Endothelial cell of umbilical vein (primary cell): ENCODE measurements at regions not wholly inside any gene's neighbourhood (a gene's known extent, or its start where the extent isn't known, plus 50 kb on each side); places are given as distances from the start of the nearest gene placed in this dataset.

Experiments used
- BruUV-seq: library from RNA; stranded (reverse); fragments of 400-500 nt; replicated peaks from 2 replicates; lab custom pipeline; 2021; lab: Mats Ljungman, UMichigan
- CTCF ChIA-PET: fragments of 300-600, 350-600 bp; sonication (Branson Sonifier 250); formaldehyde crosslinking; loops from one replicate; lab custom pipeline; 2021; ENCODE audit warnings: antibody characterized with exemption, inconsistent platforms; lab: Charles Lee
- POLR2A ChIA-PET: fragments of 300-600, 350-600 bp; sonication (Branson Sonifier 250); formaldehyde crosslinking; loops from one replicate; lab custom pipeline; 2021; ENCODE audit warnings: antibody characterized with exemption, inconsistent platforms; lab: Charles Lee
- DNase-seq: peaks from one replicate; pipeline ENCODE4 v3.0.0-alpha.2; 2011; ENCODE audit warnings: low read depth, low spot score
- FAIRE-seq: peaks from 2 replicates; lab custom pipeline; 2011; peaks lifted over from hg19 to GRCh38; lab: Jason Lieb, UNC
- H2AFZ ChIP-seq: 2 replicates; pipeline ENCODE4 v1.6.0; 2012; ENCODE audit warnings: low read depth, low read length, control low read depth, inconsistent platforms
- H3K27ac ChIP-seq: 2 replicates; pipeline ENCODE4 v1.5.1; 2011; ENCODE audit warnings: low read depth, mild to moderate bottlenecking, control low read depth, low read length, moderate library complexity; ENCODE audit not compliant: insufficient read depth
- H3K27me3 ChIP-seq, 2 experiments: 2 replicates each; pipeline versions ENCODE4 v1.6.0 to v1.6.1; 2011; ENCODE audit warnings: low read length in 2 of 2, mixed read lengths in 1 of 2; ENCODE audit not compliant: control insufficient read depth in 2 of 2, insufficient read depth in 2 of 2
- H3K36me3 ChIP-seq, 2 experiments: 2 replicates in 1 of 2; 3 replicates in 1 of 2; pipeline ENCODE4 v1.5.1; 2011; ENCODE audit warnings: low read length in 2 of 2, mild to moderate bottlenecking in 1 of 2, moderate library complexity in 1 of 2; ENCODE audit not compliant: control insufficient read depth in 2 of 2, insufficient read depth in 2 of 2; ENCODE audit errors: extremely low read depth in 1 of 2
- H3K4me1 ChIP-seq: 3 replicates; pipeline ENCODE4 v1.5.1; 2011; ENCODE audit warnings: mild to moderate bottlenecking, low read length; ENCODE audit not compliant: control insufficient read depth, insufficient read depth; ENCODE audit errors: extremely low read depth
- H3K4me2 ChIP-seq: 2 replicates; pipeline ENCODE4 v1.6.1; 2011; ENCODE audit warnings: low read length, control low read depth, mixed read lengths; ENCODE audit not compliant: insufficient read depth
- H3K4me3 ChIP-seq, 3 experiments: fragments of 200-600 bp in 1 of 3; sonication (generic), shearing (Covaris generic) in 1 of 3; replicated peaks in 1 of 3; 2 replicates each; pipeline ENCODE4 v1.5.1; 2011 to 2016; ENCODE audit warnings: control low read depth in 3 of 3, low read length in 3 of 3, mild to moderate bottlenecking in 2 of 3, inconsistent platforms in 1 of 3, low read depth in 1 of 3, moderate library complexity in 1 of 3; ENCODE audit not compliant: insufficient read depth in 1 of 3
- H3K79me2 ChIP-seq: 2 replicates; pipeline ENCODE4 v1.6.0; 2012; ENCODE audit warnings: low read length, inconsistent platforms; ENCODE audit not compliant: control insufficient read depth, insufficient read depth
- H3K9ac ChIP-seq: replicated peaks from 2 replicates; pipeline ENCODE3; 2011; ENCODE audit warnings: low read length, control low read depth; ENCODE audit not compliant: insufficient read depth; ENCODE audit errors: extremely low read depth
- H3K9me1 ChIP-seq: replicated peaks from 3 replicates; pipeline ENCODE4 v1.6.0; 2011; ENCODE audit warnings: mild to moderate bottlenecking, low read length; ENCODE audit not compliant: control insufficient read depth, insufficient read depth; ENCODE audit errors: extremely low read depth
- H3K9me3 ChIP-seq: replicated peaks from 2 replicates; pipeline ENCODE4 v1.5.1; 2012; ENCODE audit warnings: low read length, inconsistent platforms; ENCODE audit not compliant: control insufficient read depth, insufficient read depth
- H4K20me1 ChIP-seq: replicated peaks from 2 replicates; pipeline ENCODE3; 2011; ENCODE audit warnings: mild to moderate bottlenecking, low read length; ENCODE audit not compliant: control insufficient read depth, insufficient read depth; ENCODE audit errors: extremely low read depth
- CTCF ChIP-seq, 2 donors: IDR thresholded peaks; 1 replicate in 1 of 2; 2 replicates in 1 of 2; pipeline ENCODE4 v1.5.1; 2011; ENCODE audit warnings: low read length in 2 of 2, mild to moderate bottlenecking in 2 of 2, moderate library complexity in 2 of 2, control low read depth in 1 of 2, inconsistent platforms in 1 of 2, low read depth in 1 of 2; ENCODE audit not compliant: insufficient read depth in 1 of 2; ENCODE audit errors: extremely low read depth in 1 of 2
- EZH2 ChIP-seq: IDR thresholded peaks from 2 replicates; pipeline ENCODE4 v1.6.1; 2012; ENCODE audit warnings: borderline replicate concordance, low read depth, mild to moderate bottlenecking, moderate library complexity, low read length, inconsistent platforms; ENCODE audit not compliant: severe bottlenecking
- FOS ChIP-seq: IDR thresholded peaks from 2 replicates; pipeline ENCODE4 v1.6.1; 2011; ENCODE audit warnings: mild to moderate bottlenecking, low read length, moderate library complexity, borderline replicate concordance; ENCODE audit not compliant: insufficient read depth
- GATA2 ChIP-seq: IDR thresholded peaks from 2 replicates; pipeline ENCODE4 v1.7.0; 2011; ENCODE audit warnings: low read depth, mild to moderate bottlenecking, moderate library complexity, mixed read lengths, low read length; ENCODE audit not compliant: insufficient read length, insufficient read depth
- JUN ChIP-seq: IDR thresholded peaks from 2 replicates; pipeline ENCODE4 v1.6.1; 2011; ENCODE audit warnings: borderline replicate concordance, low read depth; ENCODE audit not compliant: insufficient read length, insufficient read depth
- MAX ChIP-seq: IDR thresholded peaks from 2 replicates; pipeline ENCODE4 v1.6.1; 2011; ENCODE audit not compliant: insufficient read depth, insufficient read length
- MYC ChIP-seq: IDR thresholded peaks from one replicate; pipeline ENCODE4 v1.6.1; 2011; ENCODE audit warnings: mild to moderate bottlenecking, low read depth, low read length
- POLR2A ChIP-seq: IDR thresholded peaks from 2 replicates; pipeline ENCODE4 v1.6.1; 2012; ENCODE audit warnings: low read depth, mild to moderate bottlenecking, control low read depth, low read length
- POLR2AphosphoS5 ChIP-seq: IDR thresholded peaks from 2 replicates; pipeline ENCODE4 v1.6.1; 2012; ENCODE audit warnings: low read depth, mild to moderate bottlenecking, control low read depth, low read length, moderate library complexity; ENCODE audit not compliant: insufficient read depth
- dilution Hi-C: fragments of 300-500 bp; cut with MboI; formaldehyde crosslinking; loops from one replicate; pipeline ENCODE4 v1.15.0; 2019; ENCODE audit warnings: low sequenced_read_pairs; ENCODE audit not compliant: extremely low pct_ligation_motif_present
- intact Hi-C: fragments of 100-400 bp; cut with micrococcal nuclease; formaldehyde crosslinking; loops from one replicate; pipeline ENCODE4 v1.10.0; 2022

GRCh38 chr17:74062234-74062633, 141.2 kb upstream of the RPL38 start:
- H3K4me1 ChIP-seq: no peaks in the 10 kb centered on the region
- H3K9me1 ChIP-seq: no peaks in the 10 kb centered on the region
- H3K9ac ChIP-seq: no peak overlapping the region
- H4K20me1 ChIP-seq: no peaks in the 10 kb centered on the region
- dilution Hi-C loops (no loop called here), intact Hi-C loops (no loop called here)
- H3K27ac ChIP-seq: no peak overlapping the region
- no peak for TF ChIP-seq JUN
- TF ChIP-seq EZH2: no peak
- no peak for TF ChIP-seq POLR2AphosphoS5
- TF ChIP-seq MAX: no peak
- TF ChIP-seq GATA2: no peak
- TF ChIP-seq CTCF (IDR thresholded peaks at IDR 0.05; ENCODE audit: extremely low read depth in 1 of 2, insufficient read depth in 1 of 2, low read depth in 1 of 2, low read length in 2 of 2): no peak
- no peak for TF ChIP-seq POLR2A
- no peak for TF ChIP-seq FOS
- no peak for TF ChIP-seq MYC
- H3K36me3 ChIP-seq: no peaks in the 10 kb centered on the region
- peaks cover 4% of the 10 kb centered on the region for H3K9me3 ChIP-seq
- no peak overlapping the region for H3K4me2 ChIP-seq
- no peak overlapping the region for H3K4me3 ChIP-seq
- H3K27me3 ChIP-seq: no peaks in the 10 kb centered on the region
- no peak overlapping the region for H2AFZ ChIP-seq
- H3K79me2 ChIP-seq: no peaks in the 10 kb centered on the region
- POLR2A ChIA-PET: no interaction called here
- CTCF ChIA-PET: no interaction called here
- FAIRE-seq (no peak), DNase-seq (no peak)
- no TSS peak for BruUV-seq
